ENCODE measurements at regions not wholly inside any gene's neighbourhood (a gene's known extent, or its start where the extent isn't known, plus 50 kb on each side); places are given as distances from the start of the nearest gene placed in this dataset.

DNA sequence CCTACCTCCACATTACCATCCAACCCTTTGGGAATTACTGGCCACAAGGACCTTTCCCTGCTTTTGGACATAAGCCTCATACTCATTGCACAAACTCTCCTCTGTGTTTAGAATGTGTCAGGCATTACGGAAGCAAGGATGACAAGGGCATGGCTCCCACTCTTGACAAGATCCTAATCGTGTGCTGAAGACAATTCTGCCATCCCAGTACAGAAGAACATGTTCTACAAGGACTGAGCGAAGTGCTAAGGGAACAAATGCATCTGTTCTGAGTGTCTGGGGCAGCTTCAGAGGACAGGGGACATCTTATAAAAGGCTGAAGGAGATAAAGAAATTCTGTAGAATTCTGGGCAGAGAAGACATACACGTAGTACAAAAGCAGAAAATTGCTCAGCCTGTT, 378.5 kb upstream of the CAMK1G start:
- no peaks in the 10 kb centered on the region for H3K4me1 Mint-ChIP-seq (ENCODE audit: low read depth)
- H3K36me3 Mint-ChIP-seq (ENCODE audit: low read depth): no peaks in the 10 kb centered on the region
- no peak overlapping the region for H3K4me3 Mint-ChIP-seq
- no peaks in the 10 kb centered on the region for H3K9me3 Mint-ChIP-seq
- peaks cover 37% of the 10 kb centered on the region for H3K27me3 Mint-ChIP-seq
- no peak overlapping the region for H3K27ac Mint-ChIP-seq

DNA sequence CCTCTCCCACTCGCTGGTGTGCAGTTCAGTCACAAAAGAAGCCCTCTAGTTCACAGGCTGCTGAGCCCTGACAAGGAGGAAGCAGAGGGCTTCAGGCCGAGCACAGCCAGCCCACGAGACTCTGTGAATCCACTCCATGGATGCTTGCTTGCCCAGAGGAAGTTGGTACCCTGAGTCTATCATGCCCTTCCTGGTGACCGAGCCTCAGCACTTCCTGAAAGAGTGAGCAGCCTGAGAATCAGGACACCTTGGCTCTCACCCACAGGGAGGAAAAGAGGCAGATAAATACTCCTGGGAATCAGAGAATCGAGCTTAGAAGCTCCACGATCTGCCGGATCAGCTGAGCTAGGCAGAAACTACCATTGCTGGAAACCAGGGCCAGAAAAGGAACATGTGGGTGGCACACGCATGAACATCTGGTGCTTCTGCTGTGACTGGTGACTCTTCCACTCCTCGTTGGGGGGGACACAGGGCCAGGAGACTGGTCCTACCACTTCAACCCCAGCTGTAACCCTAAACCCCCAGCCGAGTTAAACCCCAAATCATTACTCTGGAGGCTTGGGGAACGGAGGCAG, 376.3 kb upstream of the CAMK1G start:
- no peak overlapping the region for H3K27ac Mint-ChIP-seq
- H3K9me3 Mint-ChIP-seq: no peaks in the 10 kb centered on the region
- H3K36me3 Mint-ChIP-seq (ENCODE audit: low read depth): no peaks in the 10 kb centered on the region
- no peaks in the 10 kb centered on the region for H3K4me1 Mint-ChIP-seq (ENCODE audit: low read depth)
- H3K27me3 Mint-ChIP-seq: peaks cover 39% of the 10 kb centered on the region
- no peak overlapping the region for H3K4me3 Mint-ChIP-seq

DNA sequence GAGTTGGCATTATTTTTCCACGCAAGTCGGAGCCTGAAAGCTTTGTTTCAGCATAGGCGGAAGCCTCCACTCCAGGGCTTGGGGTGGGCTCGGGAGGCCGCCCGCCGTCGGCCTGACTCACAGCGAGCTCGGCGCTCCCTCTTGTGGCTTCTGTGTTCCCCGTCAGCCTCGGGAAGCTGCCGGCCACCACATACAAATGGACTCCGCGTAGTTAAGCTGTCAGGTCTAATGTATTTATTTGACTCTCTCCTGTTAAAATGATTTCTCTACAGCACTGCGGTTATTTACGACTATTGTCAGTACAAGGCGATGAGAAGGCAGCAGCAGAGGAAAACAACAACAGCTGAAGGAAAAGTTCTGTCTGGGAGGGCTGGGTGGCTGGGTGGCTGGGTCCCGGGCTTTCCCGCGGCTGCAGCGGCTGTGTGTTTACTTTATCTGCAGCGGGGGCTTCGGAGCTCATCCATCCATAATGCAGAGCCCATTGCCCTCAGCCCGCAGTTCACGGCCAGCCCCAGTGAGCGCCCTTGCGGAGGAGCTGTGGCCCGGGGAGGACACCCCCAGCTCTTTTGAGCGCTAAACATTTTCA, 375.7 kb upstream of the CAMK1G start:
- Mint-ChIP-seq H3K4me1 (ENCODE audit: low read depth) (no peaks in the 10 kb centered on the region), H3K27ac (no peak overlapping the region), H3K27me3 (peaks cover 45% of the 10 kb centered on the region), H3K36me3 (ENCODE audit: low read depth) (no peaks in the 10 kb centered on the region), H3K9me3 (no peaks in the 10 kb centered on the region), H3K4me3 (peak overlapping the region; percentile 58)

GRCh38 chr1:209208648-209209047, 374.9 kb upstream of the CAMK1G start:
- H3K4me1 Mint-ChIP-seq (ENCODE audit: low read depth): no peaks in the 10 kb centered on the region
- no peaks in the 10 kb centered on the region for H3K9me3 Mint-ChIP-seq
- H3K27me3 Mint-ChIP-seq: peaks cover 46% of the 10 kb centered on the region
- no peaks in the 10 kb centered on the region for H3K36me3 Mint-ChIP-seq (ENCODE audit: low read depth)
- H3K4me3 Mint-ChIP-seq: no peak overlapping the region
- H3K27ac Mint-ChIP-seq: no peak overlapping the region

DNA sequence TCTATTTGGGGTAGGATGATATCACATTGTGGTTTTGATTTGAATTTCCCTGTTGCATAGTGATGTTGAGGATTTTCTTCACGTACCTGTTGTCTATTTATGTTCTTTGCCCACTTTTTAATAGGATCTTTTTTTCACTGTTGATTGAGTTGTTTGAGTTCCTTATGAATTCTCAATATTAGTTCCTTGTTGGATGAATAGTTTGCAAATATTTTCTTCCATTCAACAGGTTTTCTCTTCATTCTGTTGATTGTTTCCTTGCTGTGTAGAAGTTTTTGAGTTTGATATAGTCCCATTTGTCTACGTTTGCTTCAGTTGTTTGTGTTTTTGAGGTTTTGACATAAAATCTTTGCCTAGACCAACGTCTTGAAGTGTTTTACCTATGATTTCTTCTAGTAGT, 369.5 kb upstream of the CAMK1G start:
- no peaks in the 10 kb centered on the region for H3K4me1 Mint-ChIP-seq (ENCODE audit: low read depth)
- peaks cover 5% of the 10 kb centered on the region for H3K9me3 Mint-ChIP-seq
- H3K27ac Mint-ChIP-seq: no peak overlapping the region
- no peak overlapping the region for H3K4me3 Mint-ChIP-seq
- peaks cover 29% of the 10 kb centered on the region for H3K27me3 Mint-ChIP-seq
- no peaks in the 10 kb centered on the region for H3K36me3 Mint-ChIP-seq (ENCODE audit: low read depth)

GRCh38 chr1:209215826-209216225, 367.7 kb upstream of the CAMK1G start:
- Mint-ChIP-seq H3K27ac (no peak overlapping the region), H3K27me3 (peaks cover 18% of the 10 kb centered on the region), H3K9me3 (peaks cover 5% of the 10 kb centered on the region), H3K36me3 (ENCODE audit: low read depth) (no peaks in the 10 kb centered on the region), H3K4me3 (no peak overlapping the region), H3K4me1 (ENCODE audit: low read depth) (no peaks in the 10 kb centered on the region)

- Mint-ChIP-seq H3K4me1 (ENCODE audit: low read depth) (no peaks in the 10 kb centered on the region), H3K36me3 (ENCODE audit: low read depth) (no peaks in the 10 kb centered on the region), H3K27me3 (peaks cover 10% of the 10 kb centered on the region), H3K9me3 (peaks cover 5% of the 10 kb centered on the region), H3K4me3 (no peak overlapping the region), H3K27ac (no peak overlapping the region)
Observed at GRCh38 chr1:209218113-209218512, 365.4 kb upstream of the CAMK1G start.

- Mint-ChIP-seq H3K9me3 (peaks cover 5% of the 10 kb centered on the region), H3K27me3 (peaks cover 8% of the 10 kb centered on the region), H3K4me1 (ENCODE audit: low read depth) (no peaks in the 10 kb centered on the region), H3K36me3 (ENCODE audit: low read depth) (no peaks in the 10 kb centered on the region), H3K4me3 (no peak overlapping the region), H3K27ac (no peak overlapping the region)
Observed at GRCh38 chr1:209218981-209219380, 364.5 kb upstream of the CAMK1G start.

DNA sequence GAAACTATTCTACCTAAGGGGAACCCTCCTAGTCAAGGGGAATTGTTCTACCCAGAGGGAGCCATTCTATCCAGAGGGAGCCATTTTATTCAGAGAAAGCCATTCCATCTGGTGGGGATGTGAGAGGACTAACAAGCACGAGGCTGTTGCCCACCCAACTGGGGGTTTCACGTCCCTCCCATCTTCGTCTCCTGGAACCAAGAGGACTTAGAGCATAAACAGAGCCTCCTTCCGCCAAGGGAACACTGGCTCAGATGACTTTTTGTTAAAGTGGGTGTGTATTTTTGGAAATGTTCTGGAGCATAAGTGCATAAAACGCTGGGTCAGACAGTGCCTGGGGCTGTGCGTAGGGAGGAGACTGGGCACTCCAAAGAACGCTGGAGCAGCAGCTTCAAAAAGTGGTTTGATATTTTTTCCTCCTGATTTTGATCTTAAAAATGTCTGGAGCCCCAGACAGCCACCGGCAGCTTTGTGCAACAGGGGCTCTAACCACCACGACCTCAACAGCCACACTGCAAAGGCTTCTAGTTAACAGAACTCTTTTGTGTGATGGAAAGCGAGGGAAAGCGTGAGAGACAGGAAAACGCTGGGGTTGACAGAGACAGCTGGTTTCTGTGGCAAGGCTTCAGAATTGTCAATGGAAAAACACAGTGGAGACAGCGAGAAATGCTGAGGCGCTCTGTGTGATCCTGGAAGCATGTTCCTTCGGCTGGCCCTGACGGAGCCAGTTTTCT, 363.6 kb upstream of the CAMK1G start:
- no peaks in the 10 kb centered on the region for H3K4me1 Mint-ChIP-seq (ENCODE audit: low read depth)
- H3K27me3 Mint-ChIP-seq: peaks cover 9% of the 10 kb centered on the region
- no peaks in the 10 kb centered on the region for H3K36me3 Mint-ChIP-seq (ENCODE audit: low read depth)
- peaks cover 8% of the 10 kb centered on the region for H3K9me3 Mint-ChIP-seq
- no peak overlapping the region for H3K4me3 Mint-ChIP-seq
- no peak overlapping the region for H3K27ac Mint-ChIP-seq

DNA sequence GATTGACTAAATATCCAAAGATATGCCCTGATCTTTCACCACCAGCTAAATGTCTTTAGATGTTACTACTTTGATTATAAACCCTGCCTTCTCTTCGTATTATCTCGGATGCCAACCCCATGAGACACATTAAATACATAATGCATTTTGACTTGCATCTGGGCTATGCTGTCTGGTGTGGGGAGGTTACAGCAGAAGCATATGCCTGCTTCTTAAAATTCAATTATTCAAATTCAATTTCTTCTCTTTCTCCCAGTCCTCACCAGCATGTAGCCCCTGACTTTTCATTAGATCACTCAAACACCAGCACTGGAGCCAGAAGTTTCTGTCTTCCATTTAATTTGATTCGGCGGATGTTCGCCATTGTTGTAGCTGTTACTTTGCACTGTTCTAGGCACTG, 360.7 kb upstream of the CAMK1G start:
- Mint-ChIP-seq H3K36me3 (ENCODE audit: low read depth) (no peaks in the 10 kb centered on the region), H3K9me3 (peaks cover 3% of the 10 kb centered on the region), H3K4me1 (ENCODE audit: low read depth) (no peaks in the 10 kb centered on the region), H3K27ac (no peak overlapping the region), H3K27me3 (peaks cover 3% of the 10 kb centered on the region), H3K4me3 (no peak overlapping the region)

DNA sequence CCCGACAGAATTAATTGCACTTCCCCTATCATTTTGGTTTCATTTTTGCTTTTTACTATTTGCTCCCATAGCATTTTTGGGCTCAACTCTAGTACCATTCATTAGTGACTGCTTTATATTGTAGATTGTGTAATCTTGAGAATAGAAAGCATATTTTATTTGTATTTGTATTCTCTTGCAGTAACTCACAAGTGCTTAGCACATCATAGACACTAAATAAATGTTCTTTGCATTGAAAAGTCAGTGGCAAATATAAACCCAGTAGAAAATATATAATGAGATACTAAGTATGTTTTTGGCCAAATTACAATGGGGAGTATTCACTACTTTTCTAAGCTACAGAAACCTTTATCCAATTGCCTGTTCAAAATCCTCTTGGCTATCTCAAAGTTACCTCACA, 359.7 kb upstream of the CAMK1G start:
- H3K36me3 Mint-ChIP-seq (ENCODE audit: low read depth): no peaks in the 10 kb centered on the region
- peaks cover 3% of the 10 kb centered on the region for H3K27me3 Mint-ChIP-seq
- H3K4me3 Mint-ChIP-seq: no peak overlapping the region
- no peak overlapping the region for H3K27ac Mint-ChIP-seq
- peaks cover 3% of the 10 kb centered on the region for H3K9me3 Mint-ChIP-seq
- no peaks in the 10 kb centered on the region for H3K4me1 Mint-ChIP-seq (ENCODE audit: low read depth)

- H3K9me3 Mint-ChIP-seq: peaks cover 3% of the 10 kb centered on the region
- no peaks in the 10 kb centered on the region for H3K4me1 Mint-ChIP-seq (ENCODE audit: low read depth)
- peaks cover 3% of the 10 kb centered on the region for H3K27me3 Mint-ChIP-seq
- no peaks in the 10 kb centered on the region for H3K36me3 Mint-ChIP-seq (ENCODE audit: low read depth)
- no peak overlapping the region for H3K4me3 Mint-ChIP-seq
- H3K27ac Mint-ChIP-seq: no peak overlapping the region
Observed at GRCh38 chr1:209224886-209225285, 358.6 kb upstream of the CAMK1G start.

- peaks cover 3% of the 10 kb centered on the region for H3K9me3 Mint-ChIP-seq
- H3K36me3 Mint-ChIP-seq (ENCODE audit: low read depth): no peaks in the 10 kb centered on the region
- H3K4me1 Mint-ChIP-seq (ENCODE audit: low read depth): no peaks in the 10 kb centered on the region
- H3K27ac Mint-ChIP-seq: no peak overlapping the region
- H3K27me3 Mint-ChIP-seq: peaks cover 10% of the 10 kb centered on the region
- no peak overlapping the region for H3K4me3 Mint-ChIP-seq
Observed at GRCh38 chr1:209227171-209227570, 356.3 kb upstream of the CAMK1G start.

DNA sequence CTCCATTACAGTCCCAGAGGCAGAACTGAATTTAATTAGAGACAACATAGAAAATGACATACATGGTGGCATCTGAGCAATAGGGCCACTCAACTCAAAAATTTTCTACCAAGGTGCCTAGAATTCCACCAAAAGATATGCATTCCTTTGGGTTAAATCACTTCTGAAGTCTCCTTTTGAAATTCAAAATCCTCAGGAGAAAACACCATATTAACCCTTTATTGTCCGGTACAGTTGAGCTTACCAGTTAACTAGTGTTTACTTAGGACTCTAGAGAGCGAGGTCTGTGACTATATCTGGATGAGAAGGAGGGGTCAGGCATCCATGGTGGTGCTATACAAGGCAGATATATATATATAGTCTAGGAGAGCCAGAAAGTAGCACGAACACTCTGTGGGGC, 355.6 kb upstream of the CAMK1G start:
- Mint-ChIP-seq H3K27ac (no peak overlapping the region), H3K4me1 (ENCODE audit: low read depth) (no peaks in the 10 kb centered on the region), H3K36me3 (ENCODE audit: low read depth) (no peaks in the 10 kb centered on the region), H3K9me3 (peaks cover 3% of the 10 kb centered on the region), H3K4me3 (no peak overlapping the region), H3K27me3 (peaks cover 16% of the 10 kb centered on the region)

GRCh38 chr1:209229494-209230061, 353.9 kb upstream of the CAMK1G start:
- peaks cover 16% of the 10 kb centered on the region for H3K27me3 Mint-ChIP-seq
- H3K36me3 Mint-ChIP-seq (ENCODE audit: low read depth): no peaks in the 10 kb centered on the region
- no peak overlapping the region for H3K27ac Mint-ChIP-seq
- H3K4me3 Mint-ChIP-seq: no peak overlapping the region
- H3K9me3 Mint-ChIP-seq: peaks cover 3% of the 10 kb centered on the region
- H3K4me1 Mint-ChIP-seq (ENCODE audit: low read depth): no peaks in the 10 kb centered on the region

All from stimulated activated naive CD8-positive, alpha-beta T cell treated with anti-CD3 and anti-CD28 coated beads, Interleukin-15, Interleukin-2, amounts not matched to agents 100 ng/mL and 50 ng/mL, for 24 hours (primary cell).